Parathyroid adenoma (tissue), 2 donors: ENCODE measurements at regions not wholly inside any gene's neighbourhood (a gene's known extent, or its start where the extent isn't known, plus 50 kb on each side); places are given as distances from the start of the nearest gene placed in this dataset.

Experiments used
- H2AFZ ChIP-seq: fragments of 300-600 bp; sonication (generic); one replicate; pipeline ENCODE4 v1.7.0; 2017; ENCODE audit warnings: antibody characterized with exemption, mild to moderate bottlenecking
- H3K27ac ChIP-seq: fragments of 300-600 bp; sonication (generic); one replicate; pipeline ENCODE4 v1.7.0; 2017
- H3K27me3 ChIP-seq: fragments of 300-600 bp; sonication (generic); one replicate; pipeline ENCODE4 v1.7.0; 2017; ENCODE audit warnings: low read length; ENCODE audit not compliant: control insufficient read depth, insufficient read depth
- H3K36me3 ChIP-seq: fragments of 300-600 bp; sonication (generic); one replicate; pipeline ENCODE4 v1.7.0; 2017; ENCODE audit warnings: low read length; ENCODE audit not compliant: control insufficient read depth, insufficient read depth
- H3K4me1 ChIP-seq: fragments of 300-600 bp; sonication (generic); one replicate; pipeline ENCODE4 v1.7.0; 2017; ENCODE audit warnings: control low read depth
- H3K4me2 ChIP-seq: fragments of 300-600 bp; sonication (generic); one replicate; pipeline ENCODE4 v1.7.0; 2017; ENCODE audit warnings: low read length
- H3K4me3 ChIP-seq: fragments of 300-600 bp; sonication (generic); one replicate; pipeline ENCODE4 v1.7.0; 2017; ENCODE audit warnings: low read depth, low read length
- H3K79me2 ChIP-seq: fragments of 300-600 bp; sonication (generic); one replicate; pipeline ENCODE4 v1.7.0; 2017; ENCODE audit warnings: control low read depth
- H3K9ac ChIP-seq: fragments of 300-600 bp; sonication (generic); one replicate; pipeline ENCODE4 v1.7.0; 2017; ENCODE audit warnings: mild to moderate bottlenecking
- H3K9me3 ChIP-seq: fragments of 300-600 bp; sonication (generic); one replicate; pipeline ENCODE4 v1.7.0; 2017; ENCODE audit warnings: low read length; ENCODE audit not compliant: control insufficient read depth
- CTCF ChIP-seq: fragments of 300-600 bp; sonication (generic); IDR thresholded peaks from one replicate; pipeline ENCODE4 v1.7.0; 2017; ENCODE audit warnings: antibody characterized with exemption, mild to moderate bottlenecking
- donor health status: primary hyperparathyroidism.

GRCh38 chr7:28296571-28297483 is 115.5 kb upstream of the CREB5 start:
- Histone ChIP-seq H3K4me2 (no peak overlapping the region), H2AFZ (no peak overlapping the region), H3K9me3 (no peaks in the 10 kb centered on the region), H3K9ac (no peak overlapping the region), H3K36me3 (no peaks in the 10 kb centered on the region), H3K27ac (no peak overlapping the region), H3K79me2 (no peaks in the 10 kb centered on the region), H3K4me1 (no peaks in the 10 kb centered on the region), H3K4me3 (no peak overlapping the region), H3K27me3 (no peaks in the 10 kb centered on the region)
- peak; percentile 13 for TF ChIP-seq CTCF

- Histone ChIP-seq H3K4me2 (no peak overlapping the region), H3K79me2 (no peaks in the 10 kb centered on the region), H3K9me3 (no peaks in the 10 kb centered on the region), H3K27me3 (no peaks in the 10 kb centered on the region), H3K4me1 (no peaks in the 10 kb centered on the region), H3K27ac (no peak overlapping the region), H3K36me3 (no peaks in the 10 kb centered on the region), H2AFZ (no peak overlapping the region), H3K9ac (no peak overlapping the region), H3K4me3 (no peak overlapping the region)
- no peak for TF ChIP-seq CTCF
Observed at GRCh38 chr7:28297801-28298459, 114.4 kb upstream of the CREB5 start.

- TF ChIP-seq CTCF: peak; percentile 37
- no peaks in the 10 kb centered on the region for H3K79me2 ChIP-seq
- peak overlapping the region; percentile 67 for H2AFZ ChIP-seq
- no peak overlapping the region for H3K27ac ChIP-seq
- no peak overlapping the region for H3K4me2 ChIP-seq
- H3K4me1 ChIP-seq: no peaks in the 10 kb centered on the region
- H3K36me3 ChIP-seq: no peaks in the 10 kb centered on the region
- H3K4me3 ChIP-seq: no peak overlapping the region
- H3K9ac ChIP-seq: no peak overlapping the region
- no peaks in the 10 kb centered on the region for H3K27me3 ChIP-seq
- no peaks in the 10 kb centered on the region for H3K9me3 ChIP-seq
Observed at GRCh38 chr7:28298870-28299518, 113.3 kb upstream of the CREB5 start.

GRCh38 chr7:28299556-28299955 is 112.8 kb upstream of the CREB5 start:
- Histone ChIP-seq H3K4me1 (no peaks in the 10 kb centered on the region), H3K27me3 (no peaks in the 10 kb centered on the region), H3K79me2 (no peaks in the 10 kb centered on the region), H2AFZ (no peak overlapping the region), H3K27ac (no peak overlapping the region), H3K4me2 (no peak overlapping the region), H3K9ac (no peak overlapping the region), H3K36me3 (no peaks in the 10 kb centered on the region), H3K4me3 (no peak overlapping the region), H3K9me3 (no peaks in the 10 kb centered on the region)
- TF ChIP-seq CTCF: no peak
